Loucy (cell line): ENCODE measurements at regions not wholly inside any gene's neighbourhood (a gene's known extent, or its start where the extent isn't known, plus 50 kb on each side); places are given as distances from the start of the nearest gene placed in this dataset.

Experiments
- H2AFZ ChIP-seq: fragments of 200-600 bp; sonication (generic); 2 replicates; pipeline ENCODE4 v1.6.0; 2016; ENCODE audit warnings: antibody characterized with exemption, mild to moderate bottlenecking, low read length, moderate library complexity
- H3F3A ChIP-seq: fragments of 200-600 bp; 2 replicates; pipeline ENCODE4 v1.6.0; 2016; ENCODE audit warnings: antibody characterized with exemption, low read depth, mild to moderate bottlenecking
- H3K27me3 ChIP-seq: fragments of 200-600 bp; sonication (generic); 2 replicates; pipeline ENCODE4 v1.6.1; 2014; ENCODE audit warnings: low read length, mild to moderate bottlenecking; ENCODE audit not compliant: insufficient read depth, poor library complexity, severe bottlenecking
- H3K36me3 ChIP-seq: fragments of 200-600 bp; sonication (generic); 2 replicates; pipeline ENCODE4 v1.6.1; 2016; ENCODE audit warnings: low read length; ENCODE audit not compliant: insufficient read depth
- H3K4me1 ChIP-seq: fragments of 200-600 bp; sonication (generic); 2 replicates; pipeline ENCODE4 v1.5.1; 2014; ENCODE audit warnings: low read length, mild to moderate bottlenecking; ENCODE audit not compliant: insufficient read depth, poor library complexity, severe bottlenecking
- H3K4me2 ChIP-seq: fragments of 200-600 bp; sonication (generic); 2 replicates; pipeline ENCODE4 v1.6.0; 2014; ENCODE audit warnings: antibody characterized with exemption, low read length, low read depth, mild to moderate bottlenecking; ENCODE audit not compliant: poor library complexity, severe bottlenecking
- H3K4me3 ChIP-seq: fragments of 200-600 bp; sonication (generic); 2 replicates; pipeline ENCODE4 v1.5.1; 2014; ENCODE audit warnings: low read length, mild to moderate bottlenecking, mixed read lengths; ENCODE audit not compliant: poor library complexity, severe bottlenecking
- H3K79me2 ChIP-seq: fragments of 200-600 bp; sonication (generic); 2 replicates; pipeline ENCODE4 v1.6.1; 2014; ENCODE audit warnings: low read length; ENCODE audit not compliant: insufficient read depth
- H3K9ac ChIP-seq: fragments of 200-600 bp; sonication (generic); 2 replicates; pipeline ENCODE4 v1.6.0; 2014; ENCODE audit warnings: mild to moderate bottlenecking, low read depth, low read length, moderate library complexity; ENCODE audit not compliant: poor library complexity, severe bottlenecking
- H3K9me2 ChIP-seq: fragments of 200-600 bp; sonication (generic); replicated peaks from 2 replicates; pipeline ENCODE4 v1.6.1; 2016; ENCODE audit warnings: low read depth, low read length, mixed read lengths
- H3K9me3 ChIP-seq: fragments of 200-600 bp; sonication (generic); 2 replicates; pipeline ENCODE4 v1.6.1; 2014; ENCODE audit warnings: mild to moderate bottlenecking, antibody characterized with exemption, low read length, low read depth; ENCODE audit not compliant: insufficient read depth
- H4K20me1 ChIP-seq: fragments of 200-600 bp; sonication (generic); 2 replicates; pipeline ENCODE4 v1.6.0; 2014; ENCODE audit warnings: antibody characterized with exemption, low read length, mild to moderate bottlenecking; ENCODE audit not compliant: insufficient read depth, poor library complexity, severe bottlenecking
- TF ChIP-seq, protein P1 (sequence below): fragments of 200-600 bp; sonication (generic); conservative IDR thresholded peaks from 2 replicates; pipeline ENCODE4 v1.5.1; 2014; ENCODE audit warnings: mild to moderate bottlenecking, antibody characterized with exemption, low read length

DNA sequence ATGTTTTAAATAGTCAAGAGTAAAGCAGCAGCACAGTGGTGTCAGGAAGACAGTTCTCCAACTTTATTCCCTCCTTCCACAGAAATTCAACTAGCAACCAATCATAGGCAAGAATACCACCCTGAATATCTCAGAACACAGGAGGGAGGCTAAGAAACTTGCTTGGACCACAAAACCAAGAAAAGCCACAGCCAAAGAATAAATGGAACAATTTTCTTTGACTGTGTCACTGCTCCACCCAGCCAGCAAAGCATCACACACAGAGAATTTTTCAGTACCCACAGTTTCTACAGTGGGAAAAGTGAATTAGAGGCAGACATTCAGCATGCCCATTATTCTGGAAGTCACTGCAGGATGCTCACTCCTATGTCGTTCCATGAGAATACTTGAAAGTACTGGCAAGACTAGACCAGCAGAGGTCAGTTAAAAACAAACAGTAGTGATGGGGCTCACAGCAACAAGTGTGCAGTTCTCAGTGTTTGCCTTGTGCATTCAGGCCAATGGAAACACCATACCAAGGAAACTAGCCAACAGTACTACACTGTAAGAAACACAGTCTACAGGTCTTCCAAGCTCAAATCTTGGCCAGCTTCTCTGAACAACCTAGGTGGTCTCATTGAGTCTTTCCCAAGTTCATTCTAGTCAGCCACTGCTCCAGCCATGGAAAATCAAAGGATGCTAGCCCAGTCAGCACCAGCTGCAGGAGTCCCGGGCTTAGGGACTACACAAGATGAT, 56.8 kb upstream of the FOXG1 start:
- H3K4me2 ChIP-seq: no peak overlapping the region
- H3K27me3 ChIP-seq: no peaks in the 10 kb centered on the region
- no peak overlapping the region for H3K9ac ChIP-seq
- H3K4me3 ChIP-seq: no peak overlapping the region
- H3K79me2 ChIP-seq: no peaks in the 10 kb centered on the region
- H3K9me2 ChIP-seq: no peaks in the 10 kb centered on the region
- peaks cover 3% of the 10 kb centered on the region; the same call in 1 of the 2 replicates for H3K9me3 ChIP-seq
- H3K4me1 ChIP-seq: no peaks in the 10 kb centered on the region
- no peak overlapping the region for H2AFZ ChIP-seq
- no peaks in the 10 kb centered on the region for H4K20me1 ChIP-seq
- TF ChIP-seq, protein P1, sequence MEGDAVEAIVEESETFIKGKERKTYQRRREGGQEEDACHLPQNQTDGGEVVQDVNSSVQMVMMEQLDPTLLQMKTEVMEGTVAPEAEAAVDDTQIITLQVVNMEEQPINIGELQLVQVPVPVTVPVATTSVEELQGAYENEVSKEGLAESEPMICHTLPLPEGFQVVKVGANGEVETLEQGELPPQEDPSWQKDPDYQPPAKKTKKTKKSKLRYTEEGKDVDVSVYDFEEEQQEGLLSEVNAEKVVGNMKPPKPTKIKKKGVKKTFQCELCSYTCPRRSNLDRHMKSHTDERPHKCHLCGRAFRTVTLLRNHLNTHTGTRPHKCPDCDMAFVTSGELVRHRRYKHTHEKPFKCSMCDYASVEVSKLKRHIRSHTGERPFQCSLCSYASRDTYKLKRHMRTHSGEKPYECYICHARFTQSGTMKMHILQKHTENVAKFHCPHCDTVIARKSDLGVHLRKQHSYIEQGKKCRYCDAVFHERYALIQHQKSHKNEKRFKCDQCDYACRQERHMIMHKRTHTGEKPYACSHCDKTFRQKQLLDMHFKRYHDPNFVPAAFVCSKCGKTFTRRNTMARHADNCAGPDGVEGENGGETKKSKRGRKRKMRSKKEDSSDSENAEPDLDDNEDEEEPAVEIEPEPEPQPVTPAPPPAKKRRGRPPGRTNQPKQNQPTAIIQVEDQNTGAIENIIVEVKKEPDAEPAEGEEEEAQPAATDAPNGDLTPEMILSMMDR: no peak
- no peaks in the 10 kb centered on the region for H3K36me3 ChIP-seq
- no peaks in the 10 kb centered on the region for H3F3A ChIP-seq
